DMS79 (cell line): ENCODE measurements at regions not wholly inside any gene's neighbourhood (a gene's known extent, or its start where the extent isn't known, plus 50 kb on each side); places are given as distances from the start of the nearest gene placed in this dataset.

Source experiments
- DNase-seq: peaks from one replicate; lab custom pipeline; 2025; lab: John Stamatoyannopoulos, UW

DNA sequence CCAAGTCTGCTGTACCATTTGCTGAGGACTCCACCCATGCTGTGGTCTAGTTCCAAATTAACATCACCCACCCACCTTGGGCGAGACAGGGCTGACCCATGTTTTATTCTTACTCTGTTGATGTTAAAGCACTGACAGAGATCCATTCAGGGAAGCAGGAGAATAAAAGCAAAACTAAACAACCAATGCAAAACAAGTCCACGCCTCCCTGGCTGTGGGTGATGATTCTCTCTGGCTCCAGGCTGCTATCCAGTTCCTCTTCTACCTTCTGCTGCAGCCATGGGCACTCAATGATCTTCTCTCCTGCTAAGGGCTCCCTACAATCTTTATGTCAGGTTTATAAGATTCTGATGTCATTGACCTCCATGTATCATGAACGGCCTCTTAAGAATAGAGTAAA is 786.6 kb upstream of the ID2 start:
- no peak for DNase-seq

GRCh38 chr2:7896940-7897487 is 784.8 kb upstream of the ID2 start:
- DNase-seq = no peak

GRCh38 chr2:7899241-7899640 is 782.6 kb upstream of the ID2 start:
- no peak for DNase-seq

DNA sequence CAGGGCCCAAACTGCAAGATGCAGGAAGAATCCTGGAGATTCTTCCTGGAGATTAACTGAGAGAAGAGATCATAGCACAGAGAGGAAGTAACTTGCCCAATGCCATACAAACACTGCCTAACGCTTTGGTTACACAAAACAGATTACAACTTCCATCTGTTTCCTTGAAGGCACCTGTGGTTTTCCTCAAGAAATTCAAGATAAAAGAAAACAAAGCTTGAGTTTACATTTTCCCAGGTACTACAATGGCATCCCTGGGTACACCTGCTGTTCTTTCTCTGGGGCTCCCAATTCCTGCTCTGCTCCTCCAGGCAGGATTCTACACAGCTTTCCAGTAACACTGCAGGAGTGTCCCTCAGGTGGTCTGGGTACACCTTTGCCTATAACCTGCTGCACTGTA is 781.9 kb upstream of the ID2 start:
- no peak for DNase-seq

GRCh38 chr2:7900593-7900992 is 781.3 kb upstream of the ID2 start:
- DNase-seq = no peak

DNA sequence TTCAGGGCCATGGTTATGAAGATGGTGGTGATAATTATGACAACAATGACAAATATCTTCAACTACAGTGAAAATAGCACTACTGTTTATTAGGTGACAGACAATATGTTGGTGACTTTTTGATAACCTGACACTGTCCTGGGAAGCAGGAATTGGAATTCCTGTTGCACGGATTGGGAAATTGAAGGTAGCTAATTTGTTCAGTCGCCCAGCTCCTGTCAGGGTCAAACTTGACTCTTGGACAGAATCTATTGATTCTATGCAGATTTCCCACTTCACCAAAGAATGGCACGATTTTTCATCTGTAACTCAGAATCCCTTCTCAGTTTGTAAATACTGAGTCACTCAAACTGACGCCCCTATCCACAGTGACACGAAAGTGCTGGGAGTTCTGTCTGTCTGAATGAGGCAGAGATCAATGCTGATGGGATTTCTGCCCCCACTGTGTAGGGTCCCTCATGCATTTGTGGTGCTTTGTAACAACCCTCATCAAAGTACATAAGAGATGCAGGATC is 779.5 kb upstream of the ID2 start:
- no peak for DNase-seq

- DNase-seq = no peak
Measured at GRCh38 chr2:7904319-7904718, 777.5 kb upstream of the ID2 start.

- DNase-seq = peak; percentile 15
Measured at GRCh38 chr2:7905756-7906155, 776.1 kb upstream of the ID2 start.

DNA sequence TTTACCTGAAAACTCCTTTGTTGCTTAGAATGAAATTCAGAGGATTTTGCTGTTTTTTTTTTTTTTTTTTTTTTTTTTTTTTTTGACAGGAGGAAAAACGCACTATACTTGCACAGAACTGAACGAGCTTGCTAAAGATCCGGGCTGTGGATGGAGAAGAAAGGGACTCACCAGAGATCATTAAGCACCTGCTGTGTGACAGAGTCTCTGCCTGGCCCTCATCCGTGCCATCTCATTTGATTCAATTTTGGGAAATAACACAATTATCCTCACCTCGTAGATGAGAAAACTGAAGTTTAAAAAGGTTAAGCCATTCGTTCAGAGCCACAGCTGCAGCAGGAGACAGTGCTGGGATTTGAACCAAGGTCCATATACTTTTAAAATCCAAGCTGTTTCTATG is 775.4 kb upstream of the ID2 start:
- DNase-seq = no peak

- DNase-seq = no peak
Measured at GRCh38 chr2:7907041-7907440, 774.8 kb upstream of the ID2 start.

GRCh38 chr2:7910752-7911151 is 771.1 kb upstream of the ID2 start:
- no peak for DNase-seq

DNA sequence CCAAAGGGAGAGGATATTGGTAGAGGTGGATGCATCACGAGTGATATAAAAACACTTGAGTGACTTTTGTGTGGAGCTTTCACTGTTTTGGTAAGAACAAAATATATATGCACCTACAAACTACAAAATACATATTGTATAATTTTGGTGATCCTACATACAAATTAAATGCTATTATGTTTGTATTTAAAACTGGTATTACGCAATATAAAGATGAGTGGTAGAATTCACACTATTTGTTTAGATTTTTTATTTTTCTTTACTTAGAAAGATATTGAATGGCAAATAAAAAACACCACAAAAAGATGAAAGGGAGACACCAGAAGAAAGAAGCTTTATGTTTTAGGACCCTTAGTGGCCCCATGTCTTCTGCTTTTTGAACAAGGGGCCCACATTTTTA is 770.7 kb upstream of the ID2 start:
- no peak for DNase-seq

GRCh38 chr2:7913974-7914373 is 767.9 kb upstream of the ID2 start:
- no peak for DNase-seq

GRCh38 chr2:7915302-7916091 is 766.4 kb upstream of the ID2 start:
- no peak for DNase-seq

GRCh38 chr2:7916670-7917069 is 765.2 kb upstream of the ID2 start:
- no peak for DNase-seq

DNA sequence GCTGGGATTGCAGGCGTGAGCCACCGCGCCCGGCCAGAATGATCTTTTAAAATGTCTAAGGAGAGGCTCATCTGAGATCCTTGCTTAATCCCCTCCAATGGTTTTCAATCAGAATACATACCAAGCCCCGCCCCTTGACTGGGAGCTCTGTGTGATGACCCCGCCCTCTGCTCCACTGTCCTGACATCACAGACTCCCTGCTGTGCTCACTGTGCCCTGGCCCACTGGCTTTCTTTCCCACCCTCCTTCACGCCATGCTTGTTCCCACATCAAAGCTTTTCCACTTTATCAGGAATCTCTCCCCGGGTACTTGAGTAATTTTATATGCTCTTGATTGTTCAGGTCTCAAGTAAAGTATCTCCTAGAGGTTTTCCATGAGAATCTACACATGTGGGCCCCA is 762.3 kb upstream of the ID2 start:
- DNase-seq = no peak

DNA sequence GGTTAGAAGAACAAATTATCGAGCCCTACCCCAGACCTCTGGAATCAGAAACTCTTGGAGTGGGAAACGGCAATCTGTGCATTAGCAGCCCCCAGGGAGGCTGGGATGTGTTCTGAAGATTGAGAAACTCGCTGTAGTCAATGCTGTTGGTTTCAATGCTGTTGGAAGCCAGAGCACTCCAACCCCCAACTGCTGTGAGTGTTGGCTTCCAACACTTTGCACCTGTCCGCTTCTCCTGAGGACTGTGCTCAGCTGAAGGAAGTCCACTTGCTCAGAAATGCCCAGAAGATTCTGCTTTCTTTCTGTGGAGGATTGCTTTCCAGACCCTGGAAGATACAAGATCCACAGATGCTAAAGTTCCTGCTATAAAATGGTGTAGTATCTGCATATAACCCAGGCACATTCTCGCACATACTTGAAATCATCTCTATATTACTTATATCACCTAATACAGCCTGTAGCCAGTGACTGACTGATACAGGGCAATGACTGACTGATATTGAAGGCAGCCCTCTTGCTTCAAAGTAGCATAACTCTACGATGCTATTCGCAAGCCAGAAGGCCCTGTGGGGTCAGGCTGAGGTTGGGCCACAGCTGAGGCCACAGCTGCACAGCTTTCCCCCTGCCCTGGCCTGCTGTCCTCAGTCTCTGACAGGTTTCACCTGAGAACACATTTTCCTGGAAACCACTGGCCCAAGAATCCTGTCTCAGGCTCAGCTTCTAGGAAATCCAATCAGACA is 757.7 kb upstream of the ID2 start:
- no peak for DNase-seq

- DNase-seq = no peak
Measured at GRCh38 chr2:7925506-7925905, 756.4 kb upstream of the ID2 start.

DNA sequence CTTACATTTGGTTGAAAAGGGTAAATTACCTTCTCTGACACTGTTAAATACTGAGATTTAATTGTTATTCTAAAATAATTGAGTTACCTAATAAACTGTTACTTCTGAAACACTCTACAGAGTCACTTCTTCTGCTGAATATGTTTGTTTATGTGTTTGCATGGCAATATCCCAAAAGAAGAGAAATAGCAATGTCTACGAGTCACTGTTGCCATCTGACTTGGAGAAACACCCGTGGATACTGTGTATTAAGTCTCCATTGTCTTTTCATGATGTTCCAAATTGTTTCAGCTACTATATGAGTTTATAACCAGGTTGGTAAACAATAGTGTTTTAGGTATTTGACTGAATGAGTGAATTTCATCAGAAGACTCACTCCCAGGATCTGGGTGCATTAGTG is 754.2 kb upstream of the ID2 start:
- no peak for DNase-seq

- no peak for DNase-seq
Measured at GRCh38 chr2:7929281-7929680, 752.6 kb upstream of the ID2 start.

GRCh38 chr2:7930800-7931635 is 750.8 kb upstream of the ID2 start:
- DNase-seq = peak; percentile 55

GRCh38 chr2:7931808-7932207 is 750.0 kb upstream of the ID2 start:
- DNase-seq = no peak
